ENCODE measurements at regions not wholly inside any gene's neighbourhood (a gene's known extent, or its start where the extent isn't known, plus 50 kb on each side); places are given as distances from the start of the nearest gene placed in this dataset.

- TF ChIP-seq ZNF24 (IDR thresholded peaks at IDR 0.05): peak; percentile 38; the same call in 1 of the 2 replicates
- peak; percentile 91 for TF ChIP-seq POLR2AphosphoS5 (IDR thresholded peaks at IDR 0.05; ENCODE audit: control insufficient read depth, insufficient read depth, low read depth, low read length)
- no peak for TF ChIP-seq SIX5 (IDR thresholded peaks at IDR 0.05; ENCODE audit: borderline replicate concordance in 1 of 2, insufficient read depth in 1 of 2, low read depth in 1 of 2, low read length in 2 of 2)
- peak; percentile 43 for TF ChIP-seq BRD9 (IDR thresholded peaks at IDR 0.05; ENCODE audit: low read depth, partially characterized antibody)
- peak; percentile 95 for TF ChIP-seq GTF2B (IDR thresholded peaks at IDR 0.05; ENCODE audit: extremely low read depth, insufficient read length)
- TF ChIP-seq ZBED1 (IDR thresholded peaks at IDR 0.05): no peak
- TF ChIP-seq TFE3 (CRISPR knock-in tag; IDR thresholded peaks at IDR 0.05): no peak
- TF ChIP-seq TBP (optimal IDR thresholded peaks at IDR 0.05; ENCODE audit: low read depth, low read length): peak; percentile 98
- no peak for TF ChIP-seq MTA3 (IDR thresholded peaks at IDR 0.05; ENCODE audit: borderline replicate concordance)
- TF ChIP-seq RNF2 (IDR thresholded peaks at IDR 0.05): peak; percentile 63; the same call in 1 of the 2 replicates
- no peak for TF ChIP-seq MECOM (CRISPR knock-in tag; IDR thresholded peaks at IDR 0.05)
- peak; percentile 86 for TF ChIP-seq PML (IDR thresholded peaks at IDR 0.05; ENCODE audit: low read length)
- TF ChIP-seq ARHGAP35 (IDR thresholded peaks at IDR 0.05; ENCODE audit: partially characterized antibody): peak; percentile 63
- peak; percentile 68 for TF ChIP-seq RBFOX2 (IDR thresholded peaks at IDR 0.05; ENCODE audit: low read depth, low read length)
- TF ChIP-seq CGGBP1 (CRISPR knock-in tag; IDR thresholded peaks at IDR 0.05): peak; percentile 89
- peak in 1 of 2 experiments; percentile 52; a peak in 2 of 4 replicates for TF ChIP-seq NONO (IDR thresholded peaks at IDR 0.05; ENCODE audit: low read depth in 2 of 2, low read length in 1 of 2)
- TF ChIP-seq TEAD4 (IDR thresholded peaks at IDR 0.05; ENCODE audit: low read length): peak; percentile 40; the same call in 1 of the 2 replicates
- no peak for TF ChIP-seq TEAD4 (CRISPR knock-in tag; IDR thresholded peaks at IDR 0.05; ENCODE audit: borderline replicate concordance)
- TF ChIP-seq ZC3H4 (CRISPR knock-in tag; IDR thresholded peaks at IDR 0.05; ENCODE audit: borderline replicate concordance): no peak
- no peak for TF ChIP-seq ZNF23 (CRISPR knock-in tag; IDR thresholded peaks at IDR 0.05)
- peak in 1 of 2 experiments; percentile 97; a peak in 2 of 4 replicates for TF ChIP-seq BCLAF1 (IDR thresholded peaks at IDR 0.05; ENCODE audit: borderline replicate concordance in 1 of 2, control insufficient read depth in 1 of 2, low read depth in 2 of 2, low read length in 1 of 2)
- TF ChIP-seq ZC3H8 (IDR thresholded peaks at IDR 0.05): peak; percentile 97
- peak in 1 of 2 experiments; percentile 77; a peak in 2 of 4 replicates for TF ChIP-seq SIN3A (IDR thresholded peaks at IDR 0.05; ENCODE audit: borderline replicate concordance in 2 of 2, control insufficient read depth in 1 of 2, low read depth in 2 of 2, low read length in 2 of 2)
- TF ChIP-seq ZNF436 (CRISPR knock-in tag; IDR thresholded peaks at IDR 0.05): peak; percentile 60; the same call in 1 of the 2 replicates
- TF ChIP-seq EHMT2 (IDR thresholded peaks at IDR 0.05): peak; percentile 26; the same call in 1 of the 2 replicates
These were observed 88.5 kb upstream of the NDUFV2 start (continued) for GRCh38 chr18:9013926-9014373.

Data from K562 (cell line).